Karpas-422 (cell line): ENCODE measurements at regions not wholly inside any gene's neighbourhood (a gene's known extent, or its start where the extent isn't known, plus 50 kb on each side); places are given as distances from the start of the nearest gene placed in this dataset.
"Not testable (repeated sequence)": the region's sequence is repeated elsewhere in the genome, so short reads cannot be mapped to it uniquely, and the experiment has no call there.

Source experiments
- DNase-seq: peaks from one replicate; pipeline ENCODE4 v3.0.0-alpha.2; 2015
- H2AFZ ChIP-seq: fragments of 200-600 bp; sonication (generic); 2 replicates; pipeline ENCODE4 v1.6.1; 2014; ENCODE audit warnings: antibody characterized with exemption, low read length, mixed read lengths
- H3K27ac ChIP-seq: fragments of 200-600 bp; sonication (generic); 2 replicates; pipeline ENCODE4 v1.5.1; 2014; ENCODE audit warnings: mild to moderate bottlenecking, low read length, moderate library complexity
- H3K27me3 ChIP-seq: fragments of 200-600 bp; sonication (generic); 2 replicates; pipeline ENCODE4 v1.6.1; 2014; ENCODE audit warnings: low read length, mixed read lengths
- H3K36me3 ChIP-seq: fragments of 200-600 bp; sonication (generic); 2 replicates; pipeline ENCODE4 v1.6.1; 2014; ENCODE audit warnings: low read length, mixed read lengths; ENCODE audit not compliant: insufficient read depth
- H3K4me1 ChIP-seq: fragments of 200-600 bp; sonication (generic); 2 replicates; pipeline ENCODE4 v1.6.1; 2014; ENCODE audit warnings: mild to moderate bottlenecking, low read length, mixed read lengths
- H3K4me2 ChIP-seq: fragments of 200-600 bp; sonication (generic); 2 replicates; pipeline ENCODE4 v1.6.1; 2014; ENCODE audit warnings: low read length, low read depth, mild to moderate bottlenecking; ENCODE audit not compliant: poor library complexity, severe bottlenecking
- H3K4me3 ChIP-seq: fragments of 200-600 bp; sonication (generic); 2 replicates; pipeline ENCODE4 v1.5.1; 2014; ENCODE audit warnings: mild to moderate bottlenecking, antibody characterized with exemption, low read length, mixed read lengths
- H3K79me2 ChIP-seq: fragments of 200-600 bp; sonication (generic); 2 replicates; pipeline ENCODE4 v1.6.1; 2014; ENCODE audit warnings: mild to moderate bottlenecking, low read length, mixed read lengths
- H3K9ac ChIP-seq: fragments of 200-600 bp; sonication (generic); 2 replicates; pipeline ENCODE4 v1.6.0; 2014; ENCODE audit warnings: low read length
- H3K9me2 ChIP-seq: fragments of 200-600 bp; sonication (generic), shearing (Covaris generic); replicated peaks from 2 replicates; pipeline ENCODE4 v1.6.0; 2014; ENCODE audit warnings: mild to moderate bottlenecking, low read length, moderate library complexity; ENCODE audit not compliant: insufficient read depth
- H3K9me3 ChIP-seq: fragments of 300-700, 200-600 bp; sonication (generic); 2 replicates; pipeline ENCODE4 v1.6.1; 2014; ENCODE audit warnings: low read length, mixed read lengths
- H4K20me1 ChIP-seq: fragments of 200-600 bp; sonication (generic); 2 replicates; pipeline ENCODE4 v1.6.1; 2014; ENCODE audit warnings: mild to moderate bottlenecking, antibody characterized with exemption, low read length, low read depth; ENCODE audit not compliant: insufficient read depth

DNA sequence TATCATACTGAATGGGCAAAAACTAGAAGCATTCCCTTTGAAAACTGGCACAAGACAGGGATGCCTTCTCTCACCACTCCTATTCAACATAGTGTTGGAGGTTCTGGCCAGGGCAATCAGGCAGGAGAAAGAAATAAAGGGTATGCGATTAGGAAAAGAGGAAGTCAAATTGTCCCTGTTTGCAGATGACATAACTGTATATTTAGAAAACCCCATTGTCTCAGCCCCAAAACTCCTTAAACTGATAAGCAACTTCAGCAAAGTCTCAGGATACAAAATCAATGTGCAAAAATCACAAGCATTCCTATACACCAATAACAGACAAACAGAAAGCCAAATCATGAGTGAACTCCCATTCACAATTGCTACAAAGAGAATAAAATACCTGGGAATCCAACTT, 52.5 kb upstream of the CCDC71L start:
- H3K36me3 ChIP-seq, H3K9ac ChIP-seq, H2AFZ ChIP-seq, H3K27ac ChIP-seq, H3K79me2 ChIP-seq, DNase-seq, H4K20me1 ChIP-seq, H3K9me2 ChIP-seq, H3K9me3 ChIP-seq, H3K4me2 ChIP-seq, H3K4me3 ChIP-seq, H3K27me3 ChIP-seq: not testable (repeated sequence)
- H3K4me1 ChIP-seq: peaks cover 10% of the 10 kb centered on the region

DNA sequence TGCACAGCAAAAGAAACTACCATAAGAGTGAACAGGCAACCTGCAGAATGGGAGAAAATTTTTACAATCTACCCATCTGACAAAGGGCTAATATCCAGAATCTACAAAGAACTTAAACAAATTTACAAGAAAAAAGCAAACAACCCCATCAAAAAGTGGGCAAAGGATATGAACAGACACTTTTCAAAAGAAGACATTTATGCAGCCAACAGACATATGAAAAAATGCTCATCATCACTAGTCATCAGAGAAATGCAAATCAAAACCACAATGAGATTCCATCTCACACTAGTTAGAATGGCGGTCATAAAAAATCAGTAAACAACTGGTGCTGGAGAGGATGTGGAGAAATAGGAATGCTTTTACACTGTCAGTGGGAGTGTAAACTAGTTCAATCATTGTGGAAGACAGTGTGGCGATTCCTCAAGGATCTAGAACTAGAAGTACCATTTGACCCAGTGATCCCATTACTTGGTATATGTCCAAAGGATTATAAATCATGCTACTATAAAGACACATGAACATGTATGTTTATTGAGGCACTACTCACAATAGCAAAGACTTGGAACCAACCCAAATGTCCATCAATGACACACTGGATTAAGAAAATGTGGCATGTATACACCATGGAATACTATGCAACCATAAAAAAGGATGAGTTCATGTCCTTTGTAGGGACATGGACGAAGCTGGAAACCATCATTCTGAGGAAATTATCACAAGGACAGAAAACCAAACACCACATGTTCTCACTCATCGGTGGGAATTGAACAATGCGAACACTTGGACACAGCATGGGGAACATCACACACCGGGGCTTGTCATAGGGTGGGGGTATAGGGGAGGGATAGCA, 53.9 kb upstream of the CCDC71L start:
- not testable (repeated sequence) for H3K4me2 ChIP-seq, H3K79me2 ChIP-seq, H3K27ac ChIP-seq, H3K9ac ChIP-seq, DNase-seq, H3K27me3 ChIP-seq, H3K9me3 ChIP-seq, H3K4me3 ChIP-seq, H2AFZ ChIP-seq, H3K36me3 ChIP-seq, H3K9me2 ChIP-seq, H4K20me1 ChIP-seq
- peaks cover 15% of the 10 kb centered on the region for H3K4me1 ChIP-seq

DNA sequence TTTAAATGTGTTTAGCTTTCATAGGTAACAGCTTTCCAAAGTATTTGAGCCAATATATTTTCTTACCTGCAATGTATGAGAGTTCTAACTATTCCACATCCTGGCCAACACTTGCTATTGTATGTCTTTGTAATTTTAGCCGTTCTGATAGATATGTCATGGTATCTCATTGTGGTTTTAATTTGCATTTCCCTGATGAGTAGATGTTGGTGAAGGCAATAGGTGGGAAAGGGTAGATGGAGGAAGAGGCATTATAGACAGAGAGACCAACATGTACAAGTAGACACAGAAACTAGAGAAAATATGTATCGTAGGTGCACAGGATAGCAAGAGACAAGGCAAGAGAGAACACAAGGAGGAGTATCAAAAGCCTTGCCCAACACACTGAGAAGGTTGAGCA, 54.8 kb upstream of the CCDC71L start:
- H2AFZ ChIP-seq: no peak overlapping the region
- DNase-seq: peak; percentile 38
- H3K9me3 ChIP-seq: no peaks in the 10 kb centered on the region
- no peaks in the 10 kb centered on the region for H3K79me2 ChIP-seq
- H3K36me3 ChIP-seq: no peaks in the 10 kb centered on the region
- no peak overlapping the region for H3K9ac ChIP-seq
- H3K27ac ChIP-seq: no peak overlapping the region
- H3K9me2 ChIP-seq: no peaks in the 10 kb centered on the region
- H3K4me2 ChIP-seq: no peak overlapping the region
- H3K27me3 ChIP-seq: no peaks in the 10 kb centered on the region
- no peak overlapping the region for H3K4me3 ChIP-seq
- H3K4me1 ChIP-seq: peaks cover 15% of the 10 kb centered on the region
- H4K20me1 ChIP-seq: no peaks in the 10 kb centered on the region

DNA sequence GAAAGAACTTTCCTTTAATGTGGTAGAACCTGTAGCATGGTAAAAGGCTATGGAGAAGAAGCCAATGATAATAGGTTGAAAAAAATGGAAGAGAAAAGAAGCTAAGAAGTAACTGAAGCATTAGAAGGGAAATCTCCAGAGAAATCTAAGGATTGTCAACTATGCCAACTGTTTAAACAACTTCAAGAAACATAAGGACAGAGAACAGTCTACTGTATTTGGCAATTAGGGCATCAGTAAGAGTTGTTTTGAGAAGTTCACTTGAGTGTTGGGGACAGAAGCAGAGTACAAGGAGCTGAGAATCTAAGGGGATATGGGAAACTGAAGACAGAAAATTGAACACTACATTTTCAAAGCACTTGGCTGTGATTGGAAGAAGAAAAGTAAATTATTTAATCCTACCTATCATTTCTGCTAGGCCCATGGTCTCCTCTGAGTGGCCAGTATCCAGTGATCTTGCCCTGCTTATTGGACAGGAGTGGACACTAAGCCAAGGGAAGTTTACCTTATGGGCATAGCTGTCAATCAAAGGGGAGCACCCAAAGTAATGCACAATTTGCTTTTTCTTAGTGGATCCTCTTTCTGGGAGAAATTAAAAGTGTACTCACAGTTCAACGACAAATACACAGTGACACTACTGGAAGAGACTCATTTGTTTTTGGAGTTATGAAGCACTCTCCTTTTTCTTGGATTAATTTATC, 56.4 kb upstream of the CCDC71L start:
- Histone ChIP-seq H3K9me2 (no peaks in the 10 kb centered on the region), H3K4me3 (no peak overlapping the region), H3K9me3 (no peaks in the 10 kb centered on the region), H3K9ac (no peak overlapping the region), H3K79me2 (no peaks in the 10 kb centered on the region), H3K27ac (no peak overlapping the region), H3K4me2 (no peak overlapping the region), H2AFZ (no peak overlapping the region), H4K20me1 (no peaks in the 10 kb centered on the region), H3K27me3 (no peaks in the 10 kb centered on the region), H3K4me1 (peaks cover 15% of the 10 kb centered on the region), H3K36me3 (no peaks in the 10 kb centered on the region)
- no peak for DNase-seq

DNA sequence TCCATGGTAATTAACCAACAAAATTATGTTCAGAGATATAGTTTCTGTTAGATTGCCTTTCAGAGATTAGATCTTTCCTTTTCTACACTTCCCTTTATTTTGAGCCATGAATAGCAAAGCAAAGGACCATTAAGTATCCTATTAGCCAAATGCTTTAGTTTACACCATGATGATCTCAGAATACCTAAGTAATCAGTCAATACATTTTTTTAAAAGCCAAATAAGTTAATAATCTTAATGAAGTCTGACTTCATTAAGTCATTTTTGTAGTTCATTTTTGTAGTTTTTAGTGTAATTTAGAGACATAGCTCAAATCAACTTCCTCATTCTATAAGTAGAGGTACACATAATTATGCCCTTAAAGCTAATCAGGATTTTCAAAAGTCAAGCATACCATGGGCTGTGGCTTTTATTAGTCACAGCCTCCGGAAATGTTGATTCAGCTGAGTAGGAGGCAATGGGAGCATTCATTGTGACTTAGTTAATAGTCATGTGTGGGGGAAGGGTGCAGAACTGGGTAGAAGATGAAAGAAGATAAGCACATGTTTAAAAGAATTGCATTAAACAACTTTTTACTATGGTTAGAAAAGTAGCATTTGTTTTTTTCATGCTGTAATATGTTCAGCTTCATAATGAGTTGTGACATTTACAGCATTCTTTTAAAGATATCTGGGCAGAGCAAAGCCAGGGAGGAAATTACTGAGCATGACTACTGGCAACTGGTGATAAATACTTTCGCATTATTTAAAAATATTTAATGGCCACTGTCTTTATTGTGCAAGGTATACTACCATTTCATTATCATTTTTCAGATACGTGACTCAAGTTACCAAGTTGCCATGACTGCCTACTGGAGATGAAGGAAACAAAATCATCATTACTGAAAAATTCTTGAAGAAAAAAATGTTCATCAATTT, 57.3 kb upstream of the CCDC71L start:
- Histone ChIP-seq H3K36me3 (no peaks in the 10 kb centered on the region), H3K4me2 (peak overlapping the region; percentile 33), H3K27me3 (no peaks in the 10 kb centered on the region), H4K20me1 (no peaks in the 10 kb centered on the region), H3K4me3 (no peak overlapping the region), H3K27ac (no peak overlapping the region), H3K9ac (no peak overlapping the region), H2AFZ (no peak overlapping the region), H3K4me1 (peaks cover 15% of the 10 kb centered on the region), H3K79me2 (no peaks in the 10 kb centered on the region), H3K9me2 (no peaks in the 10 kb centered on the region), H3K9me3 (no peaks in the 10 kb centered on the region)
- DNase-seq: peak; percentile 68

DNA sequence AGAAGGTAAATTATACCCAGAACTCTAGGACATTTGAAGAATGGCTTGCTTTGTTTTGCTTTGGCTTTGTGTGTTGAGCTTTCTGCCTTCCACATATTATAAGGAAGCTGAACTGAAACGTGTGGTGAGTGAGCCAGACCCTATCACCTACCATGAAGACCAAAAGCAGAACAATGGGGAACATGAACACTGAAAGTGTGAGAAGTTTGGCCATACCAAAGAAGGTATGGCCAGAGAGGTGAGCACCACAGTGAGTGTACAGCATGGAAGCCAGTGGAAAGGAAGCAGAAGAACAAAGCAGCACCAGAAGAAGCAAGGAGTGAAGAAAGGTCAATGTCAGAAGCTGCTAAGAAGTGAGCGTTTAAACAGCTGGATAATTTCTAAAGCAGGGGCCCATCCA, 59.7 kb upstream of the CCDC71L start:
- H3K4me2 ChIP-seq: no peak overlapping the region
- no peak overlapping the region for H2AFZ ChIP-seq
- no peaks in the 10 kb centered on the region for H3K79me2 ChIP-seq
- H3K9ac ChIP-seq: no peak overlapping the region
- H3K4me3 ChIP-seq: no peak overlapping the region
- no peaks in the 10 kb centered on the region for H3K9me2 ChIP-seq
- no peaks in the 10 kb centered on the region for H3K9me3 ChIP-seq
- H3K27ac ChIP-seq: no peak overlapping the region
- no peaks in the 10 kb centered on the region for H4K20me1 ChIP-seq
- H3K4me1 ChIP-seq: peaks cover 15% of the 10 kb centered on the region
- H3K27me3 ChIP-seq: no peaks in the 10 kb centered on the region
- DNase-seq: no peak
- H3K36me3 ChIP-seq: no peaks in the 10 kb centered on the region

DNA sequence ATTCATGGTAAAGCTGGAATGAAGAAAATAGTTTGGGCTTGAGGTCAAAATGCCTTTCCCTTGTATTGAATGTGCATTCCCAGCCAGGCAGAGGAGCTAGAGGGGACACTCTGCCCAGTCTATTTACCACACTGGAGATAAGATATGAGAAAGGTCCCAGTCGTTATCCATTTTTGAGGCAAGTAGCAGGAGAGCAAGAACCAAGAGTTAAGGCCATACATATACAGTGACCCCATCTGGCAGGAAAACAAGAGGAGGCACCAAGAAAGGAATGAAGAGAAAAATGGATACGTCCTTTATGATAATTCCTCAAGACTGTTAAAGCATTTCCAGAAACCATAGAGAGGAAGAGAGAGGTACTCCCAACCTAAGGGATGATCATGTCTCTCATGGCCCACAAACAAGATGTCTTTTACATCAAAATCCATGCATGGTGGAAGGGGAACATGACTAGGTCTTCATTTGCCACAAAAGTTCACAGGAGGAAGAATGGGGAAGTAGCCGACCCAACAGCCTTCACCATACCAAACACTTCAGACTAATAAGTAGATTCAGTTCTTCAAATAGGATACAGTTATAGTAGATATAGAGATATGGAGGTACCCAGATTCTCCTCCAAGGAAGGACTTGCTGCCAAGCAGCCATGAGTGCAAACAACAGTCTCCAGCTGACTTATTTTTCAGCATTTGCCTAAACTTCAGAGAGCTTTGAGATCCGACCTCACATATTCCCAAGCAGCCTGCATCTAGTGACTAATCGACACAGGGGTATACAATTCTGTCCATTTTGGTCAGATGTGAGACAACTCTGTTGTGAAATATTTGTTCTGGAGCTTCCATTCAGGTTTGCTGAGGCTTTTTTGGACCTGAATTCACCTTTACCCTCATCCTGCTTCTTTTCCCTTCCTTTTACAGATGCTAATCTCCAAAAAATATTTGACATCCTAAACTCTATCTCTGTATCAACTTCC, 61.1 kb upstream of the CCDC71L start:
- no peak overlapping the region for H2AFZ ChIP-seq
- peaks cover 15% of the 10 kb centered on the region for H3K4me1 ChIP-seq

More for the DNA sequence above, 61.1 kb upstream of the CCDC71L start:
- Histone ChIP-seq H3K9me3 (no peaks in the 10 kb centered on the region), H3K79me2 (no peaks in the 10 kb centered on the region), H3K27ac (no peak overlapping the region), H3K27me3 (no peaks in the 10 kb centered on the region), H3K36me3 (no peaks in the 10 kb centered on the region), H3K4me2 (no peak overlapping the region), H3K9ac (no peak overlapping the region), H3K9me2 (no peaks in the 10 kb centered on the region), H3K4me3 (no peak overlapping the region), H4K20me1 (no peaks in the 10 kb centered on the region)
- DNase-seq: peak; percentile 46
